ENCODE measurements at regions not wholly inside any gene's neighbourhood (a gene's known extent, or its start where the extent isn't known, plus 50 kb on each side); places are given as distances from the start of the nearest gene placed in this dataset.

- Histone ChIP-seq H3K27me3 (no peaks in the 10 kb centered on the region), H3K36me3 (ENCODE audit: low read depth, missing control alignments) (no peaks in the 10 kb centered on the region), H3K4me3 (no peak overlapping the region), H3K27ac (peak overlapping the region in 1 of 2 donors; percentile 50), H3K4me1 (peaks cover 33% of the 10 kb centered on the region), H3K9me3 (no peaks in the 10 kb centered on the region)
- 48 to 62% methylated on average over 7 of the region's 7 CpGs for WGBS, 2 donors
- DNase-seq: no peak
- intact Hi-C loops (cut with DNase I; ENCODE audit: low total_unique reads): no loop called here
- TF ChIP-seq POLR2A (IDR thresholded peaks at IDR 0.05) (no peak), CTCF (IDR thresholded peaks at IDR 0.05) (no peak)
Measured at GRCh38 chr2:176493226-176493825, 224.1 kb downstream of the MTX2 start.

GRCh38 chr2:176493909-176494308 is 224.7 kb downstream of the MTX2 start:
- Histone ChIP-seq H3K9me3 (no peaks in the 10 kb centered on the region), H3K27ac (peak overlapping the region; percentile 15 to 50), H3K27me3 (no peaks in the 10 kb centered on the region), H3K4me3 (no peak overlapping the region), H3K4me1 (peaks cover 33% of the 10 kb centered on the region), H3K36me3 (ENCODE audit: low read depth, missing control alignments) (no peaks in the 10 kb centered on the region)
- 54 to 66% methylated on average over 3 of the region's 3 CpGs for WGBS, 2 donors
- DNase-seq: no peak
- no peak for TF ChIP-seq CTCF (IDR thresholded peaks at IDR 0.05)
- no peak for TF ChIP-seq POLR2A (IDR thresholded peaks at IDR 0.05)
- intact Hi-C loops (cut with DNase I; ENCODE audit: low total_unique reads): no loop called here

GRCh38 chr2:176494949-176495353 is 225.7 kb downstream of the MTX2 start:
- TF ChIP-seq CTCF (IDR thresholded peaks at IDR 0.05): no peak
- no peak for TF ChIP-seq POLR2A (IDR thresholded peaks at IDR 0.05)
- DNase-seq: peak; percentile 67
- no peaks in the 10 kb centered on the region for H3K9me3 ChIP-seq
- H3K4me3 ChIP-seq: no peak overlapping the region
- peak overlapping the region in 1 of 2 donors; percentile 50 for H3K27ac ChIP-seq
- H3K4me1 ChIP-seq: peaks cover 33% of the 10 kb centered on the region
- intact Hi-C loops (cut with DNase I; ENCODE audit: low total_unique reads): no loop called here
- H3K27me3 ChIP-seq: no peaks in the 10 kb centered on the region
- H3K36me3 ChIP-seq (ENCODE audit: low read depth, missing control alignments): no peaks in the 10 kb centered on the region
- WGBS, 2 donors: 21 to 28% methylated on average over 2 of the region's 2 CpGs

- no peaks in the 10 kb centered on the region for H3K9me3 ChIP-seq
- no peak overlapping the region for H3K4me3 ChIP-seq
- no peak for DNase-seq
- WGBS, 2 donors: 88 to 94% methylated on average over 3 of the region's 3 CpGs
- H3K27me3 ChIP-seq: no peaks in the 10 kb centered on the region
- intact Hi-C loops (cut with DNase I; ENCODE audit: low total_unique reads): no loop called here
- H3K27ac ChIP-seq: peak overlapping the region in 1 of 2 donors; percentile 23
- H3K36me3 ChIP-seq (ENCODE audit: low read depth, missing control alignments): no peaks in the 10 kb centered on the region
- no peak for TF ChIP-seq POLR2A (IDR thresholded peaks at IDR 0.05)
- TF ChIP-seq CTCF (IDR thresholded peaks at IDR 0.05): no peak
- H3K4me1 ChIP-seq: peaks cover 28% of the 10 kb centered on the region
Measured at GRCh38 chr2:176495826-176496225, 226.6 kb downstream of the MTX2 start.

- H3K27ac ChIP-seq: no peak overlapping the region
- no peak for DNase-seq
- no peaks in the 10 kb centered on the region for H3K27me3 ChIP-seq
- no peak overlapping the region for H3K4me3 ChIP-seq
- 77 to 83% methylated on average over 3 of the region's 3 CpGs for WGBS, 2 donors
- H3K36me3 ChIP-seq (ENCODE audit: low read depth, missing control alignments): no peaks in the 10 kb centered on the region
- no peaks in the 10 kb centered on the region for H3K9me3 ChIP-seq
- intact Hi-C loops (cut with DNase I; ENCODE audit: low total_unique reads): no loop called here
- TF ChIP-seq CTCF (IDR thresholded peaks at IDR 0.05) (no peak), POLR2A (IDR thresholded peaks at IDR 0.05) (no peak)
- H3K4me1 ChIP-seq: peaks cover 28% of the 10 kb centered on the region
Measured at GRCh38 chr2:176496761-176497160, 227.5 kb downstream of the MTX2 start.
